ENCODE measurements at regions not wholly inside any gene's neighbourhood (a gene's known extent, or its start where the extent isn't known, plus 50 kb on each side); places are given as distances from the start of the nearest gene placed in this dataset.

DNA sequence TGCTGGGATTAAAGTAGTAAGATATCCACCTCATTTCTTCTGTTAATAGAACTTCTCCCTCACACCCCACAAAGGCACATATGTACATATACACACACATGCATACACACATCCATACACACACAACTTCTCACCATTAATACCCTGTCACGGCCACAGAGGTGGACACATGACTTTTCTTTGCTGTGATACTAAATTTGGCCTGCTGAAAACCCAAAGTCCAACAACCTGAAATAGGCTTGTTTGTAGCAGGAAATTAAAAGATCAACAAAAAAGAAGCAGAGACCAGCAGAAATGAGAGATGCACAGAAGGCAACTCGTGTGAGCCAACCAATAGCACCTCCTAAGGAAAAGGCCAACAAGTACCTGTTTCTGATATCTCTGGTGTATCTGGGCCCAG, 128.7 kb upstream of the PCGF5 start:
- H3K4me1 ChIP-seq (ENCODE audit: control insufficient read depth, insufficient read depth, low read length) = no peaks in the 10 kb centered on the region
- POLR2A ChIA-PET = no interaction called here
- intact Hi-C loops (cut with micrococcal nuclease; ENCODE audit: unreplicated experiment) (no loop called here), in situ Hi-C loops (cut with HindIII; ENCODE audit: low pct_unique_long_range_greater_than_20kb, low sequenced_read_pairs) (no loop called here)
- no peak for DNase-seq (ENCODE audit: low read depth, low spot score)
- H3K36me3 ChIP-seq (ENCODE audit: control insufficient read depth, insufficient read depth, low read length) = no peaks in the 10 kb centered on the region
- H3K4me3 ChIP-seq (ENCODE audit: low read depth in 2 of 2, low read length in 2 of 2) = no peak overlapping the region
- no peak for ATAC-seq
- peaks cover 3% of the 10 kb centered on the region; the same call in 1 of the 2 replicates for H3K27me3 ChIP-seq (ENCODE audit: control insufficient read depth, insufficient read depth, low read length)
- no peak overlapping the region for H3K27ac ChIP-seq (ENCODE audit: low read length)
- no peaks in the 10 kb centered on the region for H3K9me3 ChIP-seq (ENCODE audit: control insufficient read depth, insufficient read depth, low read depth, low read length)
- CTCF ChIA-PET = no interaction called here
- BruUV-seq (replicated peaks) = no TSS peak
- TF ChIP-seq SIN3A (IDR thresholded peaks at IDR 0.05; ENCODE audit: borderline replicate concordance, insufficient read depth, low read depth, low read length) (no peak), TCF7L2 (IDR thresholded peaks at IDR 0.05; ENCODE audit: low read depth, low read length) (no peak), POLR2AphosphoS5 (IDR thresholded peaks at IDR 0.05; ENCODE audit: low read depth, low read length) (no peak)
- TF ChIP-seq, protein P1, sequence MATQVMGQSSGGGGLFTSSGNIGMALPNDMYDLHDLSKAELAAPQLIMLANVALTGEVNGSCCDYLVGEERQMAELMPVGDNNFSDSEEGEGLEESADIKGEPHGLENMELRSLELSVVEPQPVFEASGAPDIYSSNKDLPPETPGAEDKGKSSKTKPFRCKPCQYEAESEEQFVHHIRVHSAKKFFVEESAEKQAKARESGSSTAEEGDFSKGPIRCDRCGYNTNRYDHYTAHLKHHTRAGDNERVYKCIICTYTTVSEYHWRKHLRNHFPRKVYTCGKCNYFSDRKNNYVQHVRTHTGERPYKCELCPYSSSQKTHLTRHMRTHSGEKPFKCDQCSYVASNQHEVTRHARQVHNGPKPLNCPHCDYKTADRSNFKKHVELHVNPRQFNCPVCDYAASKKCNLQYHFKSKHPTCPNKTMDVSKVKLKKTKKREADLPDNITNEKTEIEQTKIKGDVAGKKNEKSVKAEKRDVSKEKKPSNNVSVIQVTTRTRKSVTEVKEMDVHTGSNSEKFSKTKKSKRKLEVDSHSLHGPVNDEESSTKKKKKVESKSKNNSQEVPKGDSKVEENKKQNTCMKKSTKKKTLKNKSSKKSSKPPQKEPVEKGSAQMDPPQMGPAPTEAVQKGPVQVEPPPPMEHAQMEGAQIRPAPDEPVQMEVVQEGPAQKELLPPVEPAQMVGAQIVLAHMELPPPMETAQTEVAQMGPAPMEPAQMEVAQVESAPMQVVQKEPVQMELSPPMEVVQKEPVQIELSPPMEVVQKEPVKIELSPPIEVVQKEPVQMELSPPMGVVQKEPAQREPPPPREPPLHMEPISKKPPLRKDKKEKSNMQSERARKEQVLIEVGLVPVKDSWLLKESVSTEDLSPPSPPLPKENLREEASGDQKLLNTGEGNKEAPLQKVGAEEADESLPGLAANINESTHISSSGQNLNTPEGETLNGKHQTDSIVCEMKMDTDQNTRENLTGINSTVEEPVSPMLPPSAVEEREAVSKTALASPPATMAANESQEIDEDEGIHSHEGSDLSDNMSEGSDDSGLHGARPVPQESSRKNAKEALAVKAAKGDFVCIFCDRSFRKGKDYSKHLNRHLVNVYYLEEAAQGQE (IDR thresholded peaks at IDR 0.05; ENCODE audit: insufficient read depth in 1 of 2, low read depth in 2 of 2, low read length in 1 of 2) = no peak
- TF ChIP-seq, protein P2, sequence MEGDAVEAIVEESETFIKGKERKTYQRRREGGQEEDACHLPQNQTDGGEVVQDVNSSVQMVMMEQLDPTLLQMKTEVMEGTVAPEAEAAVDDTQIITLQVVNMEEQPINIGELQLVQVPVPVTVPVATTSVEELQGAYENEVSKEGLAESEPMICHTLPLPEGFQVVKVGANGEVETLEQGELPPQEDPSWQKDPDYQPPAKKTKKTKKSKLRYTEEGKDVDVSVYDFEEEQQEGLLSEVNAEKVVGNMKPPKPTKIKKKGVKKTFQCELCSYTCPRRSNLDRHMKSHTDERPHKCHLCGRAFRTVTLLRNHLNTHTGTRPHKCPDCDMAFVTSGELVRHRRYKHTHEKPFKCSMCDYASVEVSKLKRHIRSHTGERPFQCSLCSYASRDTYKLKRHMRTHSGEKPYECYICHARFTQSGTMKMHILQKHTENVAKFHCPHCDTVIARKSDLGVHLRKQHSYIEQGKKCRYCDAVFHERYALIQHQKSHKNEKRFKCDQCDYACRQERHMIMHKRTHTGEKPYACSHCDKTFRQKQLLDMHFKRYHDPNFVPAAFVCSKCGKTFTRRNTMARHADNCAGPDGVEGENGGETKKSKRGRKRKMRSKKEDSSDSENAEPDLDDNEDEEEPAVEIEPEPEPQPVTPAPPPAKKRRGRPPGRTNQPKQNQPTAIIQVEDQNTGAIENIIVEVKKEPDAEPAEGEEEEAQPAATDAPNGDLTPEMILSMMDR (IDR thresholded peaks at IDR 0.05) = no peak

DNA sequence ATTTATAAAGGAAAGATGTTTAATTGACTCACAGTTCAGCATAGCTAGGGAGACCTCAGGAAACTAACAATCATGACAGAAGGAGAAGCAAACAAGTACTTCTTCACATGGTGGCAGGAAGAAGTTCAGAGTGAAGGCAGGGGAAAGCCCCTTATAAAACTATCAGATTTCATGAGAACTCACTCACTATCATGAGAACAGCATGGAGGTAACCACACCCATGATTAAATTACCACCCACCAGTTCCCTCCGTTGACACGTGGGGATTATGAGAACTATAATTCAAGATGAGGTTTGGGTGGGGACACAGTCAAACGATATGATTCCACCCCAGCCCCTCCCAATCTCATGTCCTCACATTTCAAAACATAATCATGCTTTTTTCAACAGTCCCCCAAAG, 124.2 kb upstream of the PCGF5 start:
- ChIA-PET POLR2A (no interaction called here), CTCF (no interaction called here)
- no peaks in the 10 kb centered on the region for H3K27me3 ChIP-seq (ENCODE audit: control insufficient read depth, insufficient read depth, low read length)
- TF ChIP-seq, protein P2 (IDR thresholded peaks at IDR 0.05) = no peak
- TF ChIP-seq SIN3A (IDR thresholded peaks at IDR 0.05; ENCODE audit: borderline replicate concordance, insufficient read depth, low read depth, low read length) (no peak), TCF7L2 (IDR thresholded peaks at IDR 0.05; ENCODE audit: low read depth, low read length) (no peak), POLR2AphosphoS5 (IDR thresholded peaks at IDR 0.05; ENCODE audit: low read depth, low read length) (no peak)
- TF ChIP-seq, protein P1 (IDR thresholded peaks at IDR 0.05; ENCODE audit: insufficient read depth in 1 of 2, low read depth in 2 of 2, low read length in 1 of 2) = no peak
- DNase-seq (ENCODE audit: low read depth, low spot score) (no peak), ATAC-seq (no peak)
- in situ Hi-C loops (cut with HindIII; ENCODE audit: low pct_unique_long_range_greater_than_20kb, low sequenced_read_pairs) (no loop called here), intact Hi-C loops (cut with micrococcal nuclease; ENCODE audit: unreplicated experiment) (no loop called here)
- H3K4me3 ChIP-seq (ENCODE audit: low read depth in 2 of 2, low read length in 2 of 2) = no peak overlapping the region
- no peaks in the 10 kb centered on the region for H3K4me1 ChIP-seq (ENCODE audit: control insufficient read depth, insufficient read depth, low read length)
- H3K9me3 ChIP-seq (ENCODE audit: control insufficient read depth, insufficient read depth, low read depth, low read length) = no peaks in the 10 kb centered on the region
- no TSS peak for BruUV-seq (replicated peaks)
- H3K36me3 ChIP-seq (ENCODE audit: control insufficient read depth, insufficient read depth, low read length) = no peaks in the 10 kb centered on the region
- no peak overlapping the region for H3K27ac ChIP-seq (ENCODE audit: low read length)
